ENCODE measurements at regions not wholly inside any gene's neighbourhood (a gene's known extent, or its start where the extent isn't known, plus 50 kb on each side); places are given as distances from the start of the nearest gene placed in this dataset.

DNA sequence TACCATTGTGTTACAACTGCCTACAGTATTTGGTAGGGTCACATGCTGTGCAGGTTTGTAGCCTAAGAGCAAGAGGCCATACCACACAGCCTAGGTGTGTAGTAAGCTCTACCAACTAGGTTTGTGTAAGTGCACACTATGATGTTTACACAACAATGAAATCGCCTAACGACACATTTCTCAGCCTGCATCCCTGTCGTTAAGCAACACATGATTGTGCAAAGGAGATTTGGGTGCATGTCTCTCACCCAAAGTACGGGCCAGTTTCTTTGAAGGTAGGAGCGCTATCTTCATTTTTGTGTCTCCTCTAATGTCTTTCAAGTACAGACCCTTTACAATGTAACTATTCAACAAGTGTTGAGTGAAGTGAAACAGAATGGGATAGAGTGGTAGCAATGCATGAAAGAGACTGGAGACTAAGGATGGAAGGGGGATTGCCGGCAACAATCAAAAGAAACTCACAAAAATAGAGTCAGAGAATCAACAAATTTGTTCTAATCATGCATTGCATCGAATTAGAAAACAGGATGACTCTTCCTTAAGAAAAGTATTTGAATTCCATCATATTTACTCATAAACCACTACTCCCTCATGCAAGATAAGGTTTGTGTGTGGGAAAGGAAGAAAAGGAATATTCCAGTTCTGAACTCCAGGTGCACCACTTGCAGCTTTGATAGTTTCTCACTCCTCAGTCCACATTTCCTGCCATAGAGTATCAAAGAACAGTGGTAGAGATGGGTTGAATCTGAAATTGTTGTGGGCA, 60.2 kb upstream of the TNFRSF19 start:
- TF ChIP-seq, protein P1, sequence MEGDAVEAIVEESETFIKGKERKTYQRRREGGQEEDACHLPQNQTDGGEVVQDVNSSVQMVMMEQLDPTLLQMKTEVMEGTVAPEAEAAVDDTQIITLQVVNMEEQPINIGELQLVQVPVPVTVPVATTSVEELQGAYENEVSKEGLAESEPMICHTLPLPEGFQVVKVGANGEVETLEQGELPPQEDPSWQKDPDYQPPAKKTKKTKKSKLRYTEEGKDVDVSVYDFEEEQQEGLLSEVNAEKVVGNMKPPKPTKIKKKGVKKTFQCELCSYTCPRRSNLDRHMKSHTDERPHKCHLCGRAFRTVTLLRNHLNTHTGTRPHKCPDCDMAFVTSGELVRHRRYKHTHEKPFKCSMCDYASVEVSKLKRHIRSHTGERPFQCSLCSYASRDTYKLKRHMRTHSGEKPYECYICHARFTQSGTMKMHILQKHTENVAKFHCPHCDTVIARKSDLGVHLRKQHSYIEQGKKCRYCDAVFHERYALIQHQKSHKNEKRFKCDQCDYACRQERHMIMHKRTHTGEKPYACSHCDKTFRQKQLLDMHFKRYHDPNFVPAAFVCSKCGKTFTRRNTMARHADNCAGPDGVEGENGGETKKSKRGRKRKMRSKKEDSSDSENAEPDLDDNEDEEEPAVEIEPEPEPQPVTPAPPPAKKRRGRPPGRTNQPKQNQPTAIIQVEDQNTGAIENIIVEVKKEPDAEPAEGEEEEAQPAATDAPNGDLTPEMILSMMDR (IDR thresholded peaks at IDR 0.05), result no peak
- no peak for TF ChIP-seq POLR2A (IDR thresholded peaks at IDR 0.05)
